ENCODE measurements at regions not wholly inside any gene's neighbourhood (a gene's known extent, or its start where the extent isn't known, plus 50 kb on each side); places are given as distances from the start of the nearest gene placed in this dataset.
A peak's percentile ranks its signal among the peaks of the same experiment; 100 is the strongest.

DNA sequence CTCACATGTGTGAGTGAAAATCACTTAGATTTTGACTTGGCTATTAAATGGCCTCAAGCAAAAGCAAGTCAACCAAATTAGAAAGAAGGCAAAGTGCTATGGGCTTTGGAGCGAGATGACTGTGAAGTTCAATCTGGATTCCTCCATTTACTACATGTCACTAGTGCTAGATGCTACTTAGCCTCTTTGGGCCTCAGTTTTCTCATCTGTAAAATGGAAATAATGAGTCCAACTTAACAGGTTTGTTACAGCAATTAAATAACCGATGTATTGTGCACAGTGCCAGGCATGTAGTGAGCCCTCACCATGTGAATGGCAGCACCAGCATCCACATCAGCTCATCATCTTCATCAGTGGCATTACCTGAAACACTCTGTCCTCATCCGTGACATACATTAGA, 376.3 kb downstream of the MTX2 start:
- ChIA-PET POLR2A (no interaction called here), CTCF (interaction anchor here (0.7 to 2.1 kb wide), 3 partner anchors 8 to 502 kb away, joined by 3 to 7 read pairs (median 3); no protein-coding TSS in a partner anchor)
- TF ChIP-seq ZNF155 (tag by site-specific recombination; IDR thresholded peaks at IDR 0.05) (no peak), ZNF837 (tag by site-specific recombination; IDR thresholded peaks at IDR 0.05) (no peak)
- H3K27ac ChIP-seq (ENCODE audit: extremely low read depth, low read depth, low read length), result no peak overlapping the region
- no peaks in the 10 kb centered on the region for H3K36me3 ChIP-seq (ENCODE audit: control insufficient read depth in 2 of 2, insufficient read depth in 1 of 2, low read length in 2 of 2)
- no peaks in the 10 kb centered on the region for H3K9me3 ChIP-seq (ENCODE audit: control insufficient read depth, insufficient read depth, low read depth, low read length)
- peaks cover 7% of the 10 kb centered on the region for H3K4me1 ChIP-seq (ENCODE audit: control insufficient read depth, insufficient read depth, low read length)
- no peak overlapping the region for H3K4me3 ChIP-seq (ENCODE audit: low read depth, low read length)

DNA sequence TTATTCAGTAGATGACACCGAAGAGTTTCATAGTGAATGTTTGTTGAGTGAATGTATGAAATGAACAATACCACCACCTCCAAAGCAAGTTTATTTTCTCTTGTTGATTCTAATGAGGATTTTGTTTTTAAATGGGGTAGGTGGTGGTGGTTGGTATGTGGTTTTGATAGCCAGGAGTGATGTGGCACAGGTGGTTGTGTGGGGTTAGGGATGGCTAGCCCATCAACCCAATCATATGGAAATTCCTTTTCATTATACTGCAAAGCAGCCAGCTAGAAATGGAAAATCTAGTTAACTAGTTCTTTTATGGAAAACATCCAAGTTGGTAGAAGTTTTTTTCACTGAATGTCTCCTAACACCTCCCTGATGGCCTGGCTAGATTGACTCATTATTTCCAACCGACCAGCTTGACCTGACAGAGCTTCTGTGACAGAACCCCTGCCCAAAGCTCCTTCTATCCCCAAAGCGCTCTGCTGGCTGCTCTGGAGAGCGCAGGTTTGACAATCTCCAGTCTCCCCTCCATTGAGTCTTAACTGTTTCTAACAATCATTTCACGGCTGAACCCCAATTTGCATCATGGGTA, 376.9 kb downstream of the MTX2 start:
- POLR2A ChIA-PET, result no interaction called here
- no peak overlapping the region for H3K27ac ChIP-seq (ENCODE audit: extremely low read depth, low read depth, low read length)
- no peaks in the 10 kb centered on the region for H3K9me3 ChIP-seq (ENCODE audit: control insufficient read depth, insufficient read depth, low read depth, low read length)
- CTCF ChIA-PET, result interaction anchor here (1.5 kb wide), 1 partner anchor 168 kb away, joined by 3 read pairs; no protein-coding TSS in a partner anchor
- H3K36me3 ChIP-seq (ENCODE audit: control insufficient read depth in 2 of 2, insufficient read depth in 1 of 2, low read length in 2 of 2), result no peaks in the 10 kb centered on the region
- peaks cover 7% of the 10 kb centered on the region for H3K4me1 ChIP-seq (ENCODE audit: control insufficient read depth, insufficient read depth, low read length)
- no peak overlapping the region for H3K4me3 ChIP-seq (ENCODE audit: low read depth, low read length)
- no peak for TF ChIP-seq ZNF169 (tag by site-specific recombination; IDR thresholded peaks at IDR 0.05)
- TF ChIP-seq ZNF530 (tag by site-specific recombination; IDR thresholded peaks at IDR 0.05; ENCODE audit: low read depth), result no peak
- no peak for TF ChIP-seq SETDB1 (IDR thresholded peaks at IDR 0.05; ENCODE audit: insufficient read length, low read length)
- TF ChIP-seq ZNF529 (tag by site-specific recombination; IDR thresholded peaks at IDR 0.05; ENCODE audit: insufficient replicate concordance), result no peak
- no peak for TF ChIP-seq YY2 (tag by site-specific recombination; IDR thresholded peaks at IDR 0.05)
- no peak for TF ChIP-seq ZNF114 (tag by site-specific recombination; IDR thresholded peaks at IDR 0.05)
- TF ChIP-seq ZFP69B (tag by site-specific recombination; IDR thresholded peaks at IDR 0.05), result no peak
- no peak for TF ChIP-seq ZNF501 (tag by site-specific recombination; IDR thresholded peaks at IDR 0.05)

DNA sequence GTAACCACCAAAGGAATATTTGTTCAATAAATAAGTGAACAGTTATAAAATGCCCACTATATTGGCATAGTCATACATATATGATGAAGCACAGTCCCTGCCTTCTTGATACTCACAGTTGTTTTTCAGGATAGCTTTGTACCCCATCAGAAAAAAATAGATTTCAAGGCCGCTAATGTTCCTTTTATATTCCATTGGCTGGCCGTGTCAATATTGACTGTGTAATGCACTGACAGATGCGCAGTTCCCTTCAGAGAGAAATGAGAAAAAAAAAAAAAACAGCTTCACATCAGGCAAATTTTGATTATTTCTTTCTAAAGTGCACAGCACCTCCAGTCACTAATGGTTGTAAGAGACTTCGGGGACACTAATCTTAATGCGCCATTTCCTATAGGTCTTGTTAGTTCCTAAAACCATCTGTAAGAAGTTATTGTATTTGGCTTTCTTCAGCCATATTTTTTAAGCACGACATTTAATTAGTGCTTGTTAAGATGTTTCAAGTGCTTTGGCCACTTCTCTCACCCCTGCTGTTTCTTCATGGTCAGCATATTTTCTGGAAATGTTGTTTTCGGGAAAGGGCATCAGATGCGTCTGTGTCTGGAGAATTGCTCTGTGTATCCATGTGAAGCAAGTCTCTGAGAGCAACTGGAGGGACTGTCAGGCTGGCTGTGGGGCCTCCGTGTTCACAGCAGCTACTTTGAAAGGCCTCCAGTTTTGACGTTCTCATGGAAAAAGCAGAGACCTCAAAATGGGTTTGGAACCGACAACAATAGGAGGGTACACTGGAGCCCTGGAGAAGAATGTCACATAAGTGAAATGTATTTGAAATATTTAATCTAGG, 378.3 kb downstream of the MTX2 start:
- no peak overlapping the region for H3K27ac ChIP-seq (ENCODE audit: extremely low read depth, low read depth, low read length)
- H3K9me3 ChIP-seq (ENCODE audit: control insufficient read depth, insufficient read depth, low read depth, low read length), result no peaks in the 10 kb centered on the region
- no peak overlapping the region for H3K4me3 ChIP-seq (ENCODE audit: low read depth, low read length)
- TF ChIP-seq ZNF701 (tag by site-specific recombination; IDR thresholded peaks at IDR 0.05) (no peak), ZBTB17 (tag by site-specific recombination; IDR thresholded peaks at IDR 0.05) (peak; percentile 70), ZNF174 (tag by site-specific recombination; IDR thresholded peaks at IDR 0.05) (no peak), ZNF302 (tag by site-specific recombination; IDR thresholded peaks at IDR 0.05; ENCODE audit: low read depth) (no peak), RBAK (tag by site-specific recombination; IDR thresholded peaks at IDR 0.05) (no peak), ZNF600 (tag by site-specific recombination; IDR thresholded peaks at IDR 0.05) (no peak), KLF1 (tag by site-specific recombination; IDR thresholded peaks at IDR 0.05) (no peak)
- TF ChIP-seq, protein P1, sequence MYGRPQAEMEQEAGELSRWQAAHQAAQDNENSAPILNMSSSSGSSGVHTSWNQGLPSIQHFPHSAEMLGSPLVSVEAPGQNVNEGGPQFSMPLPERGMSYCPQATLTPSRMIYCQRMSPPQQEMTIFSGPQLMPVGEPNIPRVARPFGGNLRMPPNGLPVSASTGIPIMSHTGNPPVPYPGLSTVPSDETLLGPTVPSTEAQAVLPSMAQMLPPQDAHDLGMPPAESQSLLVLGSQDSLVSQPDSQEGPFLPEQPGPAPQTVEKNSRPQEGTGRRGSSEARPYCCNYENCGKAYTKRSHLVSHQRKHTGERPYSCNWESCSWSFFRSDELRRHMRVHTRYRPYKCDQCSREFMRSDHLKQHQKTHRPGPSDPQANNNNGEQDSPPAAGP (tag by site-specific recombination; IDR thresholded peaks at IDR 0.05), result no peak
- TF ChIP-seq, protein P2, sequence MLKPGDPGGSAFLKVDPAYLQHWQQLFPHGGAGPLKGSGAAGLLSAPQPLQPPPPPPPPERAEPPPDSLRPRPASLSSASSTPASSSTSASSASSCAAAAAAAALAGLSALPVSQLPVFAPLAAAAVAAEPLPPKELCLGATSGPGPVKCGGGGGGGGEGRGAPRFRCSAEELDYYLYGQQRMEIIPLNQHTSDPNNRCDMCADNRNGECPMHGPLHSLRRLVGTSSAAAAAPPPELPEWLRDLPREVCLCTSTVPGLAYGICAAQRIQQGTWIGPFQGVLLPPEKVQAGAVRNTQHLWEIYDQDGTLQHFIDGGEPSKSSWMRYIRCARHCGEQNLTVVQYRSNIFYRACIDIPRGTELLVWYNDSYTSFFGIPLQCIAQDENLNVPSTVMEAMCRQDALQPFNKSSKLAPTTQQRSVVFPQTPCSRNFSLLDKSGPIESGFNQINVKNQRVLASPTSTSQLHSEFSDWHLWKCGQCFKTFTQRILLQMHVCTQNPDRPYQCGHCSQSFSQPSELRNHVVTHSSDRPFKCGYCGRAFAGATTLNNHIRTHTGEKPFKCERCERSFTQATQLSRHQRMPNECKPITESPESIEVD (tag by site-specific recombination; IDR thresholded peaks at IDR 0.05), result peak; percentile 27
- H3K36me3 ChIP-seq (ENCODE audit: control insufficient read depth in 2 of 2, insufficient read depth in 1 of 2, low read length in 2 of 2), result no peaks in the 10 kb centered on the region
- H3K4me1 ChIP-seq (ENCODE audit: control insufficient read depth, insufficient read depth, low read length), result peaks cover 7% of the 10 kb centered on the region
- CTCF ChIA-PET, result interaction anchor here (0.5 to 1.8 kb wide), 4 partner anchors 142 to 168 kb away, joined by 3 to 6 read pairs (median 3); no protein-coding TSS in a partner anchor
- POLR2A ChIA-PET, result no interaction called here
